Stimulated activated CD4-positive, alpha-beta T cell treated with anti-CD3 and anti-CD28 coated beads, Interleukin-2, amount 100 ng/mL, for 24 hours (primary cell): ENCODE measurements at regions not wholly inside any gene's neighbourhood (a gene's known extent, or its start where the extent isn't known, plus 50 kb on each side); places are given as distances from the start of the nearest gene placed in this dataset.
A peak's percentile ranks its signal among the peaks of the same experiment; 100 is the strongest.

Source experiments
- DNase-seq, 2 donors: peaks; one replicate each; pipeline ENCODE4 v3.0.0-alpha.2; 2020

DNA sequence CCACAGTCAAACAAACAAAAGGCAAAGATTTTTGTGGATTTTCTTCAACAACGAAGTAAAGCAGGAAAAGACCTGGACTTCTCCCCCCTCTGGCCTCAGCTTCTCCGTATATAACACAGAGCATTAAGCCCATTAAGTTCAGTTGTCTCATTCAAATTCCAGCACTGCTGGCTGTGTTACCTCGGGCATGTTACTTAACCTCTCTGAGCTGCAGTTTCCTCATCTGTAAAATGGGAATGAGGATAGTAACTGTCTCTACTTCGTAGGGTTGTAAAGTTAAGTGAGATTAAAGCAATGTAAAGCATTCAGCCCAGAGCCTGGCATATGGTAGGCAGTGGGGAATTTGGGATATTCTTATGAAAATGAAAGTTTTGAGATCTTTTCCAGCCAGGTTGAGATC, 92.7 kb upstream of the SMIM23 start:
- DNase-seq, result no peak

- DNase-seq, result no peak
Observed at GRCh38 chr5:171693412-171693811, 92.2 kb upstream of the SMIM23 start.

DNA sequence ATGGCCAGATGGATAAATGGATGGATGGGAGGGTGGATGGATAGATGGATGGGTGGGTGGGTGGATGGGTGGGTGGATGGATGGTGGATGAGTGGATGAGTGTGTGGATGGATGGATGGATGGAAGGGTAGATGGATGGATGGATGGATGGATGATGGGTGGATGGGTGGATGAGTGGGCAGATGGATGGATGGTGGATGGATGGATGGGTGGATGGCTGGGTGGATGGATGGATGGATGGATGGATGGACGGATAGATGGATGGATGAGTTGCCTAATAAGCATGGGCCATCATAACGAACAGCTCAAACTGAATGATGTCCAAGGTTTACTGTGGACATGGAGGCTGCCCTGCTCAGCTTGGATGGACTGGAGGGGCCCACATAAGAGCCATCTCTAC, 89.8 kb upstream of the SMIM23 start:
- no peak for DNase-seq

- DNase-seq, result no peak
Observed at GRCh38 chr5:171697221-171698102, 88.2 kb upstream of the SMIM23 start.

GRCh38 chr5:171700318-171700912, 85.2 kb upstream of the SMIM23 start:
- no peak for DNase-seq

GRCh38 chr5:171701100-171701541, 84.5 kb upstream of the SMIM23 start:
- DNase-seq, result no peak

- DNase-seq, result no peak
Observed at GRCh38 chr5:171702135-171702770, 83.4 kb upstream of the SMIM23 start.

DNA sequence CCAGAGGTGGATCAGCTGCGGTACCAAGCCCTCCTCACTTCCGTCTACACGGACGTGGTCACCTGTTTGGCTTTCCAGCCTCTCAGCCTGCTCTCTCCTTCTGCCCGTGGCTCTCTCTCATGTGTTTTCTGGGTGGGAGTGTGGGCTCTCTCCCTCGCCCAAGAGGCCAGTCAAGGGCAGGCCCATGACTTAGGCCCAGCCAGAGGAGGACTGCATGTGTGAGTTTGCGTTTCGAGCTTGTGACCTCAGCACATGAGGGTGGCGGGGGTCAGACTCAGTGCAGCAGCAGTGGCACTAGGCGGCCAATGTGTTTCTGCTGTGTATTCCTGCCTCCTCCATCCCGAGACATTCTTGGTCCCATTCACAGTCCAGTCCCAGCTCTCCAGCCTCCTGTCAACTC, 82.5 kb upstream of the SMIM23 start:
- no peak for DNase-seq

DNA sequence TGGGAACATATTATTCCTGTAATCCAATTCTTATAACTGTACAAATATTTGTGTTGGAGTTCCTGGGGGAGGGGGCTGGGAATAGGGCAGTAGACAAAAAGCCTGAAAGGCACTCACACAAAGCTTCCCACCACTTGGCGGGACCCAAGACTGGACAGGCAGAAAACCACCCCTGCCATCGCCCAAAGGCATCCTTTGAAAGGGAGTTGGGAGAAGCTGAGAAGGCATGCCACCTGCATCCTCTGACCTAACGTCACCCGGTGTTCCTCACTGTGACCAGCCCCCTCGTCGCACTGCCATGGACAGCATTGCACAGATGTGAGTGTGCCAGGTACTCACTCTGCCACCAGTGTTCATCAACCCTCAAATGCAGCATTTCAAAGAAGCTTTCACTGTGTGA, 80.6 kb upstream of the SMIM23 start:
- peak in 1 of 2 donors; percentile 13 for DNase-seq

GRCh38 chr5:171705830-171706468, 79.7 kb upstream of the SMIM23 start:
- no peak for DNase-seq

GRCh38 chr5:171706736-171707441, 78.7 kb upstream of the SMIM23 start:
- no peak for DNase-seq

DNA sequence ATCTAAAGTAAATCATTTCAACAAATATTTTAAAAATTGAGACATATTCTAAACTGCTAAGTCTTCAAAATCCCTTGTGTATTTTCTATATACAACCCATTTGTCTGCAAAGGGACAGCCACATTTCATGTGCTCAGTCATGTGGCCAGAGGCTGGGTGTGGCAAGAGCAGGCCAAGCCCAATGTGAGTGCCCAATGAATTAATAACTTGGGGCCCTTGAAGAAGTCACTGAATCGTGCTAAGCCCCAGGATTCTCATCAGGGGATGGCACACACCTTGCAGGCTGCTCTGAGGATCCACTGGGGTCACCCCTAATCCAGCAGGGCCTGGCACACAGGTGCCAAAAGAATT, 78.2 kb upstream of the SMIM23 start:
- DNase-seq, result no peak

DNA sequence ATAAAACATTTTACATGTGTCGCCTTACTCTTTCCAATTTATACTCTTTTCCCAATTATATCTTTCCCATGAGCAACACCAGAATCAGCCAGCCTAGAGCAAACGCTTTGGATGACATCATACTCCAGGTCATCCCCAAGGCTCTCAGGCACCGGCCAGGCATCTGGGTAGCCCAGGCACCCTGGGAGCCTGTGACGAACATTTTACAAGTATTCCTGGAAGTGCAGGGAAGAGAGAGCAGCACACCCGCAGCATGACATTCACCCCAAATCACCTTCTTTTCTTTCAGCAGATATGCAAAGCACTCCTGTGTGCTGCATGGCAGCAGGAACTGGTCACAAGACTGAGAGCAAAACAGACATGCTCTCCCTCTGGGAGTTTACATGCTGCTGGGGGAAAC, 75.7 kb upstream of the SMIM23 start:
- no peak for DNase-seq

- DNase-seq, result no peak
Observed at GRCh38 chr5:171710451-171711024, 75.1 kb upstream of the SMIM23 start.

GRCh38 chr5:171711571-171711970, 74.0 kb upstream of the SMIM23 start:
- DNase-seq, result no peak

- DNase-seq, result no peak
Observed at GRCh38 chr5:171712616-171713015, 73.0 kb upstream of the SMIM23 start.

GRCh38 chr5:171713152-171713551, 72.5 kb upstream of the SMIM23 start:
- no peak for DNase-seq

DNA sequence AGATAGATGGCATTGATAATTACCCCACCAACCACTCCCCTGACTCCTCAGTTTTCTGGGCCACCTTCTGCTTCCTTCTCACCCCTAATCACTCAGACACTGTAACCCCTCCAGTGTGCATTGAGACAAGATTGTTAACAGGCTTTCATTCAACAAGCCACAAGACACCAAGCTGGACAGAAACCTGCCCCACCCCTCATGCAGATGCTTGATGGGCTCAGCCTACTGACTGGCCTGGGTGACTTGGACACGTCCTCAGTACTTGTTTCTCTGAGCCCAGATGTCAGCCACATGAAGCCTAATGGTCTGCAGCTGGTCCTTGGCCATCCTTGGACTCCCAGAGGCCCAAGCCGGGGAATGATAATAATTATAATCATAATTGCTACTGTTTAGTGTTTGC, 71.4 kb upstream of the SMIM23 start:
- no peak for DNase-seq

- DNase-seq, result no peak
Observed at GRCh38 chr5:171714851-171715250, 70.8 kb upstream of the SMIM23 start.

DNA sequence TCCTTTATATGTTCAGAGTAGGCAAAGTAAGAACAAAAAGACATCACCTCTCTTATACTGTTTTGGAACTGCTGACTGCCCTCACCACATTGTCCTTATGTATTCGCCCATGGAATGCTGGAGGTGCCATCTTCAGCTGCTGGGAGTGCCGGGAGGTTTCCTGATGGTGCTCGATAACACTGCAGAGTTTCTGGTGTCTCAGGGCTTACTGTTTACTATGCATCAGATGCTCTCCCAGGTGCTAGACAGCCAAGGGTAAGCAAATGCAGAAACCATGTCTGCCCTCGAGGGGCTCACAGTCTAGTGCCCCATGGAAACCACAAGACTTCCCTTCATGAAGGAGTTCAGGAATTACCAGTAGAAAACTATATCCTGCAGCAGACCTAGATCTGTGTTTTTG, 70.1 kb upstream of the SMIM23 start:
- DNase-seq, result no peak

- no peak for DNase-seq
Observed at GRCh38 chr5:171720086-171720485, 65.5 kb upstream of the SMIM23 start.

DNA sequence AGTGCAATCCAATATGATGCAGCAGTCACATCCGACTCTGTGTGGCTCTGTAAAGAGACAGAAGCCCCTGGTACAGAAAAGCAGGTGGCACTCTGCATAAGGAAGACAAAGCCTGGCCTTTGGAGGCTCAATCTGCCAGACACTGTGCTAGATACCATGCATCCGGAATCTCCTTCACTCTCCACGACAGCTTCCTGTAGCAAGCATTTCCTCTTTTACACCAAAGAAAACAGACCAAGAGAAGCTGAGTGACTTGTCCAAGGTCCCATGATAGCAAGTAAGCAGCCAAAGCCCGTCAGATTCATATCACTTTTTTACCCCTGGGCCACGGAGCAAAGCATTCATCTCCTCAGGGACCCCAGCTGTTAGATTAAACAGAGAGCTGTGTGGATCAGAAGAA, 64.2 kb upstream of the SMIM23 start:
- no peak for DNase-seq
